ENCODE measurements at regions not wholly inside any gene's neighbourhood (a gene's known extent, or its start where the extent isn't known, plus 50 kb on each side); places are given as distances from the start of the nearest gene placed in this dataset.

GRCh38 chr3:153032891-153033290, 129.1 kb upstream of the RAP2B start:
- no peak for DNase-seq (ENCODE audit: low read depth, low spot score)
- Histone ChIP-seq H3K9ac (ENCODE audit: control insufficient read depth, extremely low read depth, insufficient read depth, low read length) (no peak overlapping the region), H2AFZ (ENCODE audit: control insufficient read depth, low read length) (no peak overlapping the region), H3K4me1 (ENCODE audit: control insufficient read depth, extremely low read depth, insufficient read depth, low read length) (peaks cover 7% of the 10 kb centered on the region), H3K79me2 (ENCODE audit: control insufficient read depth, insufficient read depth, low read length) (no peaks in the 10 kb centered on the region), H3K9me3 (ENCODE audit: control insufficient read depth, low read depth, low read length) (no peaks in the 10 kb centered on the region), H3K36me3 (ENCODE audit: control insufficient read depth in 2 of 2, extremely low read depth in 1 of 2, insufficient read depth in 2 of 2, low read length in 2 of 2) (no peaks in the 10 kb centered on the region), H3K4me3 (ENCODE audit: control insufficient read depth in 2 of 3, extremely low read depth in 1 of 3, insufficient read depth in 2 of 3, low read depth in 1 of 3, low read length in 3 of 3) (no peak overlapping the region), H3K27ac (ENCODE audit: control insufficient read depth, insufficient read depth, low read length) (no peak overlapping the region), H3K27me3 (ENCODE audit: control insufficient read depth, extremely low read depth, insufficient read depth, low read length) (no peaks in the 10 kb centered on the region), H3K9me1 (ENCODE audit: control insufficient read depth, extremely low read depth, insufficient read depth, low read length) (no peaks in the 10 kb centered on the region), H4K20me1 (ENCODE audit: control insufficient read depth, extremely low read depth, insufficient read depth, low read length) (no peaks in the 10 kb centered on the region), H3K4me2 (ENCODE audit: control insufficient read depth, extremely low read depth, insufficient read depth, low read depth, low read length) (no peak overlapping the region)
- TF ChIP-seq EZH2 (IDR thresholded peaks at IDR 0.05; ENCODE audit: low read length): no peak
- no peak for TF ChIP-seq CTCF (optimal IDR thresholded peaks at IDR 0.05 in 1 of 3, IDR thresholded peaks at IDR 0.05 in 1 of 3, conservative IDR thresholded peaks at IDR 0.05 in 1 of 3; ENCODE audit: extremely low read depth in 1 of 3, insufficient read depth in 2 of 3, low read length in 3 of 3)
- FAIRE-seq: no peak
- dilution Hi-C loops (cut with MboI; ENCODE audit: extremely low pct_ligation_motif_present, low sequenced_read_pairs): no loop called here

GRCh38 chr3:153036846-153037245, 125.2 kb upstream of the RAP2B start:
- no peaks in the 10 kb centered on the region for H3K36me3 ChIP-seq (ENCODE audit: control insufficient read depth in 2 of 2, extremely low read depth in 1 of 2, insufficient read depth in 2 of 2, low read length in 2 of 2)
- no peak for DNase-seq (ENCODE audit: low read depth, low spot score)
- no peaks in the 10 kb centered on the region for H3K27me3 ChIP-seq (ENCODE audit: control insufficient read depth, extremely low read depth, insufficient read depth, low read length)
- dilution Hi-C loops (cut with MboI; ENCODE audit: extremely low pct_ligation_motif_present, low sequenced_read_pairs): no loop called here
- no peak overlapping the region for H3K4me3 ChIP-seq (ENCODE audit: control insufficient read depth in 2 of 3, extremely low read depth in 1 of 3, insufficient read depth in 2 of 3, low read depth in 1 of 3, low read length in 3 of 3)
- H3K9me1 ChIP-seq (ENCODE audit: control insufficient read depth, extremely low read depth, insufficient read depth, low read length): no peaks in the 10 kb centered on the region
- peaks cover 3% of the 10 kb centered on the region for H3K4me1 ChIP-seq (ENCODE audit: control insufficient read depth, extremely low read depth, insufficient read depth, low read length)
- H3K4me2 ChIP-seq (ENCODE audit: control insufficient read depth, extremely low read depth, insufficient read depth, low read depth, low read length): no peak overlapping the region
- no peaks in the 10 kb centered on the region for H3K79me2 ChIP-seq (ENCODE audit: control insufficient read depth, insufficient read depth, low read length)
- FAIRE-seq: no peak
- no peak overlapping the region for H3K9ac ChIP-seq (ENCODE audit: control insufficient read depth, extremely low read depth, insufficient read depth, low read length)
- H2AFZ ChIP-seq (ENCODE audit: control insufficient read depth, low read length): no peak overlapping the region
- no peak for TF ChIP-seq CTCF (optimal IDR thresholded peaks at IDR 0.05 in 1 of 3, IDR thresholded peaks at IDR 0.05 in 1 of 3, conservative IDR thresholded peaks at IDR 0.05 in 1 of 3; ENCODE audit: extremely low read depth in 1 of 3, insufficient read depth in 2 of 3, low read length in 3 of 3)
- TF ChIP-seq EZH2 (IDR thresholded peaks at IDR 0.05; ENCODE audit: low read length): no peak
- no peak overlapping the region for H3K27ac ChIP-seq (ENCODE audit: control insufficient read depth, insufficient read depth, low read length)
- H4K20me1 ChIP-seq (ENCODE audit: control insufficient read depth, extremely low read depth, insufficient read depth, low read length): no peaks in the 10 kb centered on the region
- H3K9me3 ChIP-seq (ENCODE audit: control insufficient read depth, low read depth, low read length): no peaks in the 10 kb centered on the region
